Lower lobe of right lung (tissue), 2 donors: ENCODE measurements at regions not wholly inside any gene's neighbourhood (a gene's known extent, or its start where the extent isn't known, plus 50 kb on each side); places are given as distances from the start of the nearest gene placed in this dataset.

Experiments used
- ATAC-seq, 2 donors: fragments of 200-7000 bp; cut with Tn5 transposase; one replicate each; pipeline ENCODE4 v1.9.1; 2020 to 2022; ENCODE audit warnings: mild to moderate bottlenecking in 2 of 2, moderate library complexity in 2 of 2
- DNase-seq: peaks from one replicate; pipeline ENCODE4 v3.0.0-alpha.2; 2020
- H3K27ac ChIP-seq: fragments of 200-600 bp; one replicate; pipeline ENCODE4 v1.8.0; 2022
- H3K27me3 ChIP-seq: fragments of 200-600 bp; one replicate; pipeline ENCODE4 v1.8.0; 2022; ENCODE audit warnings: low read depth
- H3K36me3 ChIP-seq: fragments of 200-600 bp; one replicate; pipeline ENCODE4 v1.8.0; 2022; ENCODE audit warnings: mild to moderate bottlenecking
- H3K4me1 ChIP-seq: fragments of 200-600 bp; one replicate; pipeline ENCODE4 v1.8.0; 2022
- H3K4me3 ChIP-seq: fragments of 200-600 bp; one replicate; pipeline ENCODE4 v1.8.0; 2022; ENCODE audit warnings: mild to moderate bottlenecking
- H3K9me3 ChIP-seq: fragments of 200-600 bp; one replicate; pipeline ENCODE4 v1.8.0; 2022
- intact Hi-C: fragments of 100-400 bp; cut with DNase I; formaldehyde crosslinking; loops from one replicate; pipeline ENCODE4 v1.11.0; 2022
- TF ChIP-seq, protein P1 (sequence below): fragments of 200-600 bp; IDR thresholded peaks from one replicate; pipeline ENCODE4 v1.8.0; 2022; ENCODE audit warnings: antibody characterized with exemption, mild to moderate bottlenecking
- donor health status: DM: no; HTN: yes; CAD: no; lungs with severe emphysema.

DNA sequence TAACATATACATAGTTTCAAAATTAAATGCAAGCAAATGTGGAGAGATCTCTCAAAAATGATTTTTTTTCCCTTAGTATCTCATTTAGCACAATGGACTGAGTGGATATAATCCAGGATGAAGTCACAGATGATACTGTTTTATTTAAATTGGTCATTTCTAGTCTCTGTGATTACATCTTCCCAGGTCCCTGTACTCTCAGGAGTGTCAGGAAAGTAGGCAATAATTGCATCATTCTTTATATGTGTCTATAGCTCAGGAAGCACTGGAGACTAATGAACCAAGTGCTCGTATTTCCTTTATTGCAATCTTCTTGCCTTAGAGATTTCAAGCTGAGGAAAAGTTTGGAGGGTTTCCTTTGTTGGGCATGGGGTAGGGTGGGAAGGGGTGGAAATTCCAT, 309.4 kb upstream of the THRB start:
- no peaks in the 10 kb centered on the region for H3K36me3 ChIP-seq
- TF ChIP-seq, protein P1, sequence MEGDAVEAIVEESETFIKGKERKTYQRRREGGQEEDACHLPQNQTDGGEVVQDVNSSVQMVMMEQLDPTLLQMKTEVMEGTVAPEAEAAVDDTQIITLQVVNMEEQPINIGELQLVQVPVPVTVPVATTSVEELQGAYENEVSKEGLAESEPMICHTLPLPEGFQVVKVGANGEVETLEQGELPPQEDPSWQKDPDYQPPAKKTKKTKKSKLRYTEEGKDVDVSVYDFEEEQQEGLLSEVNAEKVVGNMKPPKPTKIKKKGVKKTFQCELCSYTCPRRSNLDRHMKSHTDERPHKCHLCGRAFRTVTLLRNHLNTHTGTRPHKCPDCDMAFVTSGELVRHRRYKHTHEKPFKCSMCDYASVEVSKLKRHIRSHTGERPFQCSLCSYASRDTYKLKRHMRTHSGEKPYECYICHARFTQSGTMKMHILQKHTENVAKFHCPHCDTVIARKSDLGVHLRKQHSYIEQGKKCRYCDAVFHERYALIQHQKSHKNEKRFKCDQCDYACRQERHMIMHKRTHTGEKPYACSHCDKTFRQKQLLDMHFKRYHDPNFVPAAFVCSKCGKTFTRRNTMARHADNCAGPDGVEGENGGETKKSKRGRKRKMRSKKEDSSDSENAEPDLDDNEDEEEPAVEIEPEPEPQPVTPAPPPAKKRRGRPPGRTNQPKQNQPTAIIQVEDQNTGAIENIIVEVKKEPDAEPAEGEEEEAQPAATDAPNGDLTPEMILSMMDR, result no peak
- H3K4me3 ChIP-seq, result no peak overlapping the region
- ATAC-seq (no peak), DNase-seq (no peak)
- no peaks in the 10 kb centered on the region for H3K4me1 ChIP-seq
- intact Hi-C loops, result no loop called here
- H3K27ac ChIP-seq, result no peak overlapping the region
- H3K27me3 ChIP-seq, result no peaks in the 10 kb centered on the region
- H3K9me3 ChIP-seq, result no peaks in the 10 kb centered on the region

DNA sequence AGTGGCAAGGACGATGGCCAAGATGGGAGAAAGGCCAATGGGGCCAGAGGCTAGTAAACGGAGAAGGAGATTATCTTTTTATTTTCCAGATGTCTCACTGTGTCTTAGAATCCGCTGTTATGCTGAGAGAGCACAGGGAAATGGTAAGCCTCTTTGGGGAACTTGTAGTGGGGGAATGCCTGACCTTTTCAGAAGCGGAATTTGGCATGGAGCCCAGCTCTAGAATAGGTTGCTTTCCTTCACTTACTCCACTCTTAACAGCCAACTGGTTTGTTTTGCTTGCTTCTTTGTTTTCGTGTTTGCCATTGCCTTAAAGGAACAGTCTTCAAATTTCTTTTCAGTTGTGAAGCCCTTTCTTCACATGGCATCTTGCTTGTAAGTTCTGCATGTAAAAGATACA, 316.2 kb upstream of the THRB start:
- Histone ChIP-seq H3K4me3 (no peak overlapping the region), H3K9me3 (no peaks in the 10 kb centered on the region), H3K4me1 (no peaks in the 10 kb centered on the region), H3K27me3 (no peaks in the 10 kb centered on the region), H3K27ac (no peak overlapping the region), H3K36me3 (no peaks in the 10 kb centered on the region)
- ATAC-seq (peak; percentile 32 to 62), DNase-seq (no peak)
- TF ChIP-seq, protein P1, result no peak
- intact Hi-C loops, result no loop called here

DNA sequence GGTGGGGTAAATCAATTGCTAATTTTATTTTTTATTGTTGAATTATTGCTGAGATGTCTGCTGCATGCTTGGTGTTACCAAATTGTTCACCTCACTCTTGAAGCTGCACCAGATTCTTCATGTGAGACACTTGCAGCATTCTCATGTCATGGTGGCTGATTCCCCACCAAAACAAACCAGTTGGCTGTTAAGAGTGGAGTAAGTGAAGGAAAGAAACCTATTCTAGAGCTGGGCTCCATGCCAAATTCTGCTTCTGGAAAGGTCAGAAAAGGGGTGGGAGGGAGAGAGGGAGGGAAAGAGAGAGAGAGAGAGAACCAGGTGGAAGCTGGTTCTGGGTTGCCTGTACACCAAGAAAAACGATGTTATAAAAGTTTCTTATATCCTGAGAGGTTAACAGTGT, 317.5 kb upstream of the THRB start:
- H3K4me1 ChIP-seq, result no peaks in the 10 kb centered on the region
- H3K36me3 ChIP-seq, result no peaks in the 10 kb centered on the region
- TF ChIP-seq, protein P1, result no peak
- ATAC-seq (no peak), DNase-seq (no peak)
- no peak overlapping the region for H3K27ac ChIP-seq
- H3K4me3 ChIP-seq, result no peak overlapping the region
- H3K27me3 ChIP-seq, result no peaks in the 10 kb centered on the region
- H3K9me3 ChIP-seq, result no peaks in the 10 kb centered on the region
- intact Hi-C loops, result no loop called here

DNA sequence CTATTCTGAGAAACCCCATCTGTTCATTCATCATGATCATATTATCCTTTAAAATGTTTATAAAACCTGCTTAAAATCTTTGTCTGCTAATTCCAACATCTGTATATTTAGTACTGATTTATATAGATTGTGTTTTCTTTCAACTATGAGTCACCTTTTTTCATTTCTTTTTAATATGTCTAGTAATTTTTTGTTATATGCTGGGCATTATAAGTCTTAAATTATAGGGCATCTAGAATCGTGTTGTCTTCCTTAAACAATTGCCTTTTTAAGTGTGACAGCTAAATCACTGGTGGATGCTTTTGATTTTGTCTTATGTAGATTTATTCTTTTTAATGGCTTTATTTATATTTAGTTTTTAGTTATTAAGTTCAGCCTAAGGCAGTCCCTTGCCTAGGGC, 323.4 kb upstream of the THRB start:
- DNase-seq (no peak), ATAC-seq (no peak)
- intact Hi-C loops, result no loop called here
- Histone ChIP-seq H3K27me3 (no peaks in the 10 kb centered on the region), H3K4me3 (no peak overlapping the region), H3K9me3 (no peaks in the 10 kb centered on the region), H3K36me3 (no peaks in the 10 kb centered on the region), H3K4me1 (no peaks in the 10 kb centered on the region), H3K27ac (no peak overlapping the region)
- TF ChIP-seq, protein P1, result no peak

DNA sequence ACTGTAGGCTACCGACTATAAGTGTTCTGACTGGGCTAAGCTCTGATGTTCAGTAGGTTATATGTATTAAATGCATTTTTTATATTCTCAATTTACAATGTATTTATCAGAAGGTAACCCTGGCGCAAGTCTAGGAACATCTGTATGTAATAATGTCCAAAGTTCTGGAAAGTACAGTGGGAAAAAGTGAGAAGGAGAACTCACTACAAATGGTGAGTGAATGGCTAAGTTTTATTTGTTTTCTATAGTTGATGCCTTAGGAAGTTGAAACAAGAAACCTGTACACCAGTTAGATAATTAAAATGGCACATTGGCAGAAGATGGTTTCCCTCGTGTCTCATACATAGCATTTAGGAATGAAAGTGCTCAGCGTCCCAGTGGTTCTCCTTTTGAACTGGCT, 333.4 kb upstream of the THRB start:
- H3K27ac ChIP-seq, result no peak overlapping the region

More for the DNA sequence above, 333.4 kb upstream of the THRB start:
- DNase-seq (no peak), ATAC-seq (no peak)
- intact Hi-C loops, result no loop called here
- no peaks in the 10 kb centered on the region for H3K9me3 ChIP-seq
- no peak overlapping the region for H3K4me3 ChIP-seq
- peaks cover 20% of the 10 kb centered on the region for H3K27me3 ChIP-seq
- TF ChIP-seq, protein P1, result no peak
- peaks cover 3% of the 10 kb centered on the region for H3K4me1 ChIP-seq
- no peaks in the 10 kb centered on the region for H3K36me3 ChIP-seq
